ENCODE measurements at regions not wholly inside any gene's neighbourhood (a gene's known extent, or its start where the extent isn't known, plus 50 kb on each side); places are given as distances from the start of the nearest gene placed in this dataset.

GRCh38 chr9:28678097-28678496 is 1104.8 kb upstream of the C9orf72 start:
- FAIRE-seq: no peak
- no peak for DNase-seq (ENCODE audit: insufficient read length, low spot score)

- FAIRE-seq (no peak), DNase-seq (ENCODE audit: insufficient read length, low spot score) (no peak)
Observed at GRCh38 chr9:28688172-28688571, 1114.9 kb upstream of the C9orf72 start.

- DNase-seq (ENCODE audit: insufficient read length, low spot score) (no peak), FAIRE-seq (no peak)
Observed at GRCh38 chr9:28692012-28692411, 1118.7 kb upstream of the C9orf72 start.

- DNase-seq (ENCODE audit: insufficient read length, low spot score) (no peak), FAIRE-seq (no peak)
Observed at GRCh38 chr9:28696960-28697359, 1123.7 kb upstream of the C9orf72 start.

GRCh38 chr9:28699632-28700031 is 1126.4 kb upstream of the C9orf72 start:
- FAIRE-seq (no peak), DNase-seq (ENCODE audit: insufficient read length, low spot score) (no peak)

- no peak for DNase-seq (ENCODE audit: insufficient read length, low spot score)
- no peak for FAIRE-seq
Observed at GRCh38 chr9:28707616-28708015, 1134.3 kb upstream of the C9orf72 start.

- FAIRE-seq (no peak), DNase-seq (ENCODE audit: insufficient read length, low spot score) (no peak)
Observed at GRCh38 chr9:28714188-28714587, 1140.9 kb upstream of the C9orf72 start.

- DNase-seq (ENCODE audit: insufficient read length, low spot score) (no peak), FAIRE-seq (no peak)
Observed at GRCh38 chr9:28718226-28718625, 1144.9 kb upstream of the C9orf72 start.

- FAIRE-seq: no peak
- DNase-seq (ENCODE audit: insufficient read length, low spot score): no peak
Observed at GRCh38 chr9:28720746-28721145, 1147.5 kb upstream of the C9orf72 start.

- FAIRE-seq: no peak
- no peak for DNase-seq (ENCODE audit: insufficient read length, low spot score)
Observed at GRCh38 chr9:28730111-28730510, 1156.8 kb upstream of the C9orf72 start.

GRCh38 chr9:28735738-28736342 is 1162.6 kb upstream of the C9orf72 start:
- DNase-seq (ENCODE audit: insufficient read length, low spot score) (no peak), FAIRE-seq (no peak)

- no peak for DNase-seq (ENCODE audit: insufficient read length, low spot score)
- no peak for FAIRE-seq
Observed at GRCh38 chr9:28741459-28741858, 1168.2 kb upstream of the C9orf72 start.

GRCh38 chr9:28747351-28747985 is 1174.2 kb upstream of the C9orf72 start:
- DNase-seq (ENCODE audit: insufficient read length, low spot score): no peak

GRCh38 chr9:28750136-28750535 is 1176.9 kb upstream of the C9orf72 start:
- DNase-seq (ENCODE audit: insufficient read length, low spot score) (no peak), FAIRE-seq (no peak)

More at GRCh38 chr9:28747351-28747985, 1174.2 kb upstream of the C9orf72 start:
- FAIRE-seq: no peak

- DNase-seq (ENCODE audit: insufficient read length, low spot score) (no peak), FAIRE-seq (no peak)
Observed at GRCh38 chr9:28758341-28758740, 1185.1 kb upstream of the C9orf72 start.

- FAIRE-seq: no peak
Observed at GRCh38 chr9:28758971-28759370, 1185.7 kb upstream of the C9orf72 start.

GRCh38 chr9:28762167-28762566 is 1188.9 kb upstream of the C9orf72 start:
- DNase-seq (ENCODE audit: insufficient read length, low spot score) (no peak), FAIRE-seq (no peak)

More at GRCh38 chr9:28758971-28759370, 1185.7 kb upstream of the C9orf72 start:
- DNase-seq (ENCODE audit: insufficient read length, low spot score): no peak

- DNase-seq (ENCODE audit: insufficient read length, low spot score): no peak
- FAIRE-seq: no peak
Observed at GRCh38 chr9:28764532-28764931, 1191.3 kb upstream of the C9orf72 start.

- FAIRE-seq: no peak
- DNase-seq (ENCODE audit: insufficient read length, low spot score): no peak
Observed at GRCh38 chr9:28770226-28770625, 1196.9 kb upstream of the C9orf72 start.

- no peak for FAIRE-seq
- DNase-seq (ENCODE audit: insufficient read length, low spot score): no peak
Observed at GRCh38 chr9:28770827-28771226, 1197.5 kb upstream of the C9orf72 start.

GRCh38 chr9:28774433-28775235 is 1201.4 kb upstream of the C9orf72 start:
- FAIRE-seq: peak; percentile 21
- DNase-seq (ENCODE audit: insufficient read length, low spot score): no peak

GRCh38 chr9:28779243-28779642 is 1206.0 kb upstream of the C9orf72 start:
- no peak for DNase-seq (ENCODE audit: insufficient read length, low spot score)
- no peak for FAIRE-seq
